Mesendoderm (in vitro differentiated cells): ENCODE measurements at regions not wholly inside any gene's neighbourhood (a gene's known extent, or its start where the extent isn't known, plus 50 kb on each side); places are given as distances from the start of the nearest gene placed in this dataset.

ENCODE experiments used
- DNase-seq: peaks from one replicate; pipeline ENCODE4 v3.0.0; 2013
- H2AK5ac ChIP-seq: 2 replicates; pipeline ENCODE4 v1.6.1; 2013; ENCODE audit warnings: low read length, inconsistent platforms
- H2BK120ac ChIP-seq: 2 replicates; pipeline ENCODE4 v1.6.1; 2013; ENCODE audit warnings: low read depth, mild to moderate bottlenecking, low read length, moderate library complexity, mixed read lengths
- H2BK15ac ChIP-seq: replicated peaks from 2 replicates; pipeline ENCODE4 v1.6.1; 2013; ENCODE audit warnings: low read depth, mild to moderate bottlenecking, moderate library complexity
- H2BK5ac ChIP-seq: 2 replicates; pipeline ENCODE4 v1.6.1; 2013; ENCODE audit warnings: low read length, inconsistent platforms
- H3K18ac ChIP-seq: 2 replicates; pipeline ENCODE4 v1.6.1; 2013; ENCODE audit warnings: mild to moderate bottlenecking, low read length, mixed read lengths
- H3K23ac ChIP-seq: one replicate; pipeline ENCODE4 v1.6.1; 2013; ENCODE audit warnings: low read length
- H3K27ac ChIP-seq: 2 replicates; pipeline ENCODE4 v1.5.1; 2013; ENCODE audit warnings: low read depth, mild to moderate bottlenecking, inconsistent platforms, low read length, moderate library complexity
- H3K27me3 ChIP-seq: 2 replicates; pipeline ENCODE4 v1.6.1; 2013; ENCODE audit warnings: low read length, control low read depth, mild to moderate bottlenecking, inconsistent platforms; ENCODE audit not compliant: insufficient read depth, poor library complexity
- H3K36me3 ChIP-seq: 2 replicates; pipeline ENCODE4 v1.6.1; 2013; ENCODE audit warnings: low read length, inconsistent platforms; ENCODE audit not compliant: control insufficient read depth, insufficient read depth
- H3K4ac ChIP-seq: one replicate; pipeline ENCODE4 v1.6.1; 2013; ENCODE audit warnings: low read depth, mild to moderate bottlenecking, low read length, moderate library complexity
- H3K4me1 ChIP-seq: 2 replicates; pipeline ENCODE4 v1.6.1; 2013; ENCODE audit warnings: low read depth, low read length, inconsistent platforms; ENCODE audit not compliant: control insufficient read depth
- H3K4me2 ChIP-seq: 2 replicates; pipeline ENCODE4 v1.6.1; 2013; ENCODE audit warnings: low read length
- H3K4me3 ChIP-seq: 2 replicates; pipeline ENCODE4 v1.5.1; 2013; ENCODE audit warnings: mild to moderate bottlenecking, low read length
- H3K56ac ChIP-seq: one replicate; pipeline ENCODE4 v1.6.1; 2013; ENCODE audit warnings: low read length
- H3K79me1 ChIP-seq: 2 replicates; pipeline ENCODE4 v1.6.1; 2013; ENCODE audit warnings: low read length, inconsistent platforms
- H3K79me2 ChIP-seq: 2 replicates; pipeline ENCODE4 v1.6.1; 2013; ENCODE audit warnings: mild to moderate bottlenecking, low read length; ENCODE audit not compliant: control insufficient read depth, insufficient read depth
- H3K9ac ChIP-seq: 2 replicates; pipeline ENCODE4 v1.6.1; 2013; ENCODE audit warnings: low read length, inconsistent platforms
- H4K5ac ChIP-seq: one replicate; pipeline ENCODE4 v1.6.1; 2013; ENCODE audit warnings: low read length
- H4K8ac ChIP-seq: one replicate; pipeline ENCODE4 v1.6.1; 2013; ENCODE audit warnings: low read depth, mild to moderate bottlenecking, control low read depth, low read length, moderate library complexity
- WGBS: extraction: QIAGEN DNeasy Blood & Tissue Kit; methylation state at CpG from one replicate; pipeline ENCODE4 v1.1.7; 2013; ENCODE audit warnings: low lambda C conversion rate, missing lambda C conversion rate; ENCODE audit not compliant: insufficient coverage; ENCODE audit errors: extremely low coverage; 5-methylcytosine and 5-hydroxymethylcytosine counted together

- Histone ChIP-seq H3K4me2 (no peak overlapping the region), H3K56ac (no peak overlapping the region), H2BK15ac (no peak overlapping the region), H3K79me2 (no peaks in the 10 kb centered on the region), H3K4me3 (no peak overlapping the region), H3K9ac (no peak overlapping the region), H3K27ac (no peak overlapping the region), H3K23ac (no peak overlapping the region), H3K18ac (no peak overlapping the region), H3K79me1 (no peaks in the 10 kb centered on the region), H3K4me1 (no peaks in the 10 kb centered on the region), H2AK5ac (no peak overlapping the region), H2BK5ac (no peak overlapping the region), H4K5ac (no peak overlapping the region), H3K27me3 (no peaks in the 10 kb centered on the region), H3K4ac (no peak overlapping the region), H2BK120ac (no peak overlapping the region), H3K36me3 (no peaks in the 10 kb centered on the region), H4K8ac (no peak overlapping the region)
- no peak for DNase-seq
- WGBS, result no CpG with 5 or more reads among the region's 3 CpGs
These were observed 327.7 kb upstream of the TBX3 start for GRCh38 chr12:115011703-115012102.

- Histone ChIP-seq H3K79me1 (no peaks in the 10 kb centered on the region), H2BK120ac (no peak overlapping the region), H2AK5ac (no peak overlapping the region), H3K23ac (no peak overlapping the region), H3K18ac (no peak overlapping the region), H2BK15ac (no peak overlapping the region), H3K4me1 (no peaks in the 10 kb centered on the region), H3K36me3 (no peaks in the 10 kb centered on the region), H3K27me3 (no peaks in the 10 kb centered on the region), H3K4me2 (no peak overlapping the region), H3K27ac (no peak overlapping the region), H3K56ac (no peak overlapping the region), H3K9ac (no peak overlapping the region), H3K4ac (no peak overlapping the region), H4K5ac (no peak overlapping the region), H2BK5ac (no peak overlapping the region), H4K8ac (no peak overlapping the region), H3K4me3 (no peak overlapping the region), H3K79me2 (no peaks in the 10 kb centered on the region)
- no peak for DNase-seq
- WGBS, result no CpG with 5 or more reads among the region's 5 CpGs
These were observed 326.5 kb upstream of the TBX3 start for GRCh38 chr12:115010324-115010995.

- Histone ChIP-seq H3K4me1 (no peaks in the 10 kb centered on the region), H4K5ac (no peak overlapping the region), H2AK5ac (no peak overlapping the region), H2BK15ac (no peak overlapping the region), H3K27ac (no peak overlapping the region), H2BK5ac (no peak overlapping the region), H2BK120ac (no peak overlapping the region), H3K27me3 (no peaks in the 10 kb centered on the region), H3K56ac (no peak overlapping the region), H3K4ac (no peak overlapping the region), H3K4me3 (no peak overlapping the region), H3K9ac (no peak overlapping the region), H4K8ac (no peak overlapping the region), H3K36me3 (no peaks in the 10 kb centered on the region), H3K18ac (no peak overlapping the region), H3K79me1 (no peaks in the 10 kb centered on the region), H3K23ac (no peak overlapping the region), H3K79me2 (no peaks in the 10 kb centered on the region), H3K4me2 (no peak overlapping the region)
- no CpG with 5 or more reads among the region's 3 CpGs for WGBS
- DNase-seq, result no peak
These were observed 325.0 kb upstream of the TBX3 start for GRCh38 chr12:115008929-115009328.

GRCh38 chr12:115004470-115005146 is 320.6 kb upstream of the TBX3 start:
- no peak overlapping the region for H3K4me2 ChIP-seq
- no peak overlapping the region for H3K27ac ChIP-seq
- H3K27me3 ChIP-seq, result no peaks in the 10 kb centered on the region
- H3K56ac ChIP-seq, result no peak overlapping the region
- H3K4me1 ChIP-seq, result no peaks in the 10 kb centered on the region
- no peak overlapping the region for H3K9ac ChIP-seq
- no peaks in the 10 kb centered on the region for H3K36me3 ChIP-seq
- no CpG with 5 or more reads among the region's 6 CpGs for WGBS
- H3K23ac ChIP-seq, result no peak overlapping the region
- no peak overlapping the region for H3K4ac ChIP-seq
- no peak overlapping the region for H2AK5ac ChIP-seq
- no peak for DNase-seq
- no peak overlapping the region for H2BK5ac ChIP-seq
- H4K8ac ChIP-seq, result no peak overlapping the region
- no peak overlapping the region for H3K18ac ChIP-seq
- H3K4me3 ChIP-seq, result no peak overlapping the region
- H2BK120ac ChIP-seq, result no peak overlapping the region
- H4K5ac ChIP-seq, result no peak overlapping the region
- H3K79me1 ChIP-seq, result no peaks in the 10 kb centered on the region
- no peaks in the 10 kb centered on the region for H3K79me2 ChIP-seq
- no peak overlapping the region for H2BK15ac ChIP-seq

- Histone ChIP-seq H3K4ac (no peak overlapping the region), H2BK5ac (no peak overlapping the region), H3K27me3 (no peaks in the 10 kb centered on the region), H3K18ac (no peak overlapping the region), H3K4me2 (no peak overlapping the region), H3K79me1 (no peaks in the 10 kb centered on the region), H3K9ac (no peak overlapping the region), H2AK5ac (no peak overlapping the region), H2BK120ac (no peak overlapping the region), H4K8ac (no peak overlapping the region), H3K4me1 (no peaks in the 10 kb centered on the region), H3K79me2 (no peaks in the 10 kb centered on the region), H2BK15ac (no peak overlapping the region), H4K5ac (no peak overlapping the region), H3K36me3 (no peaks in the 10 kb centered on the region), H3K23ac (no peak overlapping the region), H3K56ac (no peak overlapping the region), H3K27ac (no peak overlapping the region), H3K4me3 (no peak overlapping the region)
- no CpG with 5 or more reads among the region's 11 CpGs for WGBS
- DNase-seq, result no peak
These were observed 318.5 kb upstream of the TBX3 start for GRCh38 chr12:115002434-115002833.
